GM12878 (cell line): ENCODE measurements at regions not wholly inside any gene's neighbourhood (a gene's known extent, or its start where the extent isn't known, plus 50 kb on each side); places are given as distances from the start of the nearest gene placed in this dataset.

Experiments used
- BMI1 ChIP-seq: fragments of 450-650 bp; IDR thresholded peaks from 2 replicates; pipeline ENCODE4 v1.6.1; 2016; ENCODE audit warnings: mild to moderate bottlenecking, moderate library complexity, borderline replicate concordance
- CTCF ChIP-seq, 3 experiments: IDR thresholded peaks in 2 of 3; conservative IDR thresholded peaks in 1 of 3; 2 replicates each; pipeline ENCODE4 v1.5.1; 2011; ENCODE audit warnings: low read depth in 3 of 3, low read length in 3 of 3, mild to moderate bottlenecking in 3 of 3, control low read depth in 2 of 3, moderate library complexity in 2 of 3, inconsistent platforms in 1 of 3, mixed read lengths in 1 of 3; ENCODE audit not compliant: control insufficient read depth in 2 of 3, insufficient read depth in 1 of 3; ENCODE audit errors: extremely low read depth in 1 of 3
- FOS ChIP-seq: IDR thresholded peaks from 3 replicates; pipeline ENCODE4 v1.6.1; 2011; ENCODE audit warnings: borderline replicate concordance; ENCODE audit not compliant: insufficient read length; ENCODE audit errors: extremely low read depth
- MTA2 ChIP-seq: fragments of 450-650 bp; IDR thresholded peaks from 2 replicates; pipeline ENCODE4 v1.6.1; 2016; ENCODE audit warnings: low read depth, mild to moderate bottlenecking, moderate library complexity
- NFXL1 ChIP-seq: fragments of 450-650 bp; IDR thresholded peaks from 2 replicates; pipeline ENCODE4 v1.6.1; 2017; ENCODE audit warnings: antibody characterized with exemption, mild to moderate bottlenecking, borderline replicate concordance
- POLR2A ChIP-seq: IDR thresholded peaks from 2 replicates; pipeline ENCODE4 v1.6.1; 2011; ENCODE audit warnings: low read depth, mild to moderate bottlenecking, low read length
- POLR2AphosphoS5 ChIP-seq: IDR thresholded peaks from 2 replicates; pipeline ENCODE4 v1.6.1; 2011; ENCODE audit warnings: mild to moderate bottlenecking, low read length, inconsistent platforms
- RAD51 ChIP-seq: fragments of 450-650 bp; IDR thresholded peaks from 2 replicates; pipeline ENCODE4 v1.6.1; 2016; ENCODE audit warnings: moderate library complexity, mild to moderate bottlenecking, inconsistent platforms
- SMC3 ChIP-seq: IDR thresholded peaks from 2 replicates; pipeline ENCODE4 v1.6.1; 2011; ENCODE audit warnings: low read length, improper control_type of control experiment, borderline replicate concordance
- SRF ChIP-seq, 2 experiments: IDR thresholded peaks; 2 replicates each; pipeline ENCODE4 v1.6.1; 2011; ENCODE audit warnings: low read depth in 2 of 2, low read length in 2 of 2, mild to moderate bottlenecking in 1 of 2, moderate library complexity in 1 of 2
- ZBTB40 ChIP-seq: fragments of 450-650 bp; IDR thresholded peaks from 2 replicates; pipeline ENCODE4 v1.6.1; 2016; ENCODE audit warnings: mild to moderate bottlenecking, moderate library complexity, borderline replicate concordance
- ZNF217 ChIP-seq: fragments of 450-650 bp; IDR thresholded peaks from 2 replicates; pipeline ENCODE4 v1.6.1; 2017; ENCODE audit warnings: antibody characterized with exemption, mild to moderate bottlenecking

GRCh38 chr2:226483745-226484619, 315.6 kb downstream of the IRS1 start:
- TF ChIP-seq ZNF217 (no peak), SRF (IDR thresholded peaks at IDR 0.05; ENCODE audit: low read depth in 2 of 2, low read length in 2 of 2) (no peak), ZBTB40 (no peak), RAD51 (no peak), CTCF (IDR thresholded peaks at IDR 0.05 in 2 of 3, conservative IDR thresholded peaks at IDR 0.05 in 1 of 3; ENCODE audit: control insufficient read depth in 2 of 3, extremely low read depth in 1 of 3, insufficient read depth in 1 of 3, low read depth in 3 of 3, low read length in 3 of 3) (no peak), POLR2AphosphoS5 (no peak), MTA2 (no peak), BMI1 (no peak), NFXL1 (no peak), FOS (no peak), SMC3 (no peak), POLR2A (no peak)
